ENCODE measurements at regions not wholly inside any gene's neighbourhood (a gene's known extent, or its start where the extent isn't known, plus 50 kb on each side); places are given as distances from the start of the nearest gene placed in this dataset.
"Not testable (repeated sequence)": the region's sequence is repeated elsewhere in the genome, so short reads cannot be mapped to it uniquely, and the experiment has no call there.

- Histone ChIP-seq H3K27me3 (ENCODE audit: control insufficient read depth in 1 of 2, insufficient read depth in 2 of 2, low read length in 2 of 2) (no peaks in the 10 kb centered on the region), H3K36me3 (ENCODE audit: control insufficient read depth in 2 of 2, insufficient read depth in 2 of 2, low read length in 2 of 2) (no peaks in the 10 kb centered on the region), H3K4me1 (ENCODE audit: control insufficient read depth, insufficient read depth, low read length) (peaks cover 7% of the 10 kb centered on the region), H3K9ac (ENCODE audit: low read length in 2 of 2) (no peak overlapping the region), H3K9me3 (ENCODE audit: control insufficient read depth in 2 of 2, low read length in 2 of 2) (no peaks in the 10 kb centered on the region), H3K4me3 (ENCODE audit: low read length in 2 of 2) (no peak overlapping the region), H3K27ac (ENCODE audit: low read length) (no peak overlapping the region)
Observed at GRCh38 chr2:121069434-121069969, 215.5 kb downstream of the TFCP2L1 start.

GRCh38 chr2:121070061-121070460, 214.9 kb downstream of the TFCP2L1 start:
- peaks cover 13% of the 10 kb centered on the region for H3K4me1 ChIP-seq (ENCODE audit: control insufficient read depth, insufficient read depth, low read length)
- not testable (repeated sequence) for H3K9ac ChIP-seq (ENCODE audit: low read length in 2 of 2); H3K27ac ChIP-seq (ENCODE audit: low read length); H3K9me3 ChIP-seq (ENCODE audit: control insufficient read depth in 2 of 2, low read length in 2 of 2); H3K4me3 ChIP-seq (ENCODE audit: low read length in 2 of 2); H3K36me3 ChIP-seq (ENCODE audit: control insufficient read depth in 2 of 2, insufficient read depth in 2 of 2, low read length in 2 of 2); H3K27me3 ChIP-seq (ENCODE audit: control insufficient read depth in 1 of 2, insufficient read depth in 2 of 2, low read length in 2 of 2)

GRCh38 chr2:121071034-121071504, 213.9 kb downstream of the TFCP2L1 start:
- Histone ChIP-seq H3K36me3 (ENCODE audit: control insufficient read depth in 2 of 2, insufficient read depth in 2 of 2, low read length in 2 of 2) (no peaks in the 10 kb centered on the region), H3K4me1 (ENCODE audit: control insufficient read depth, insufficient read depth, low read length) (peaks cover 22% of the 10 kb centered on the region), H3K9ac (ENCODE audit: low read length in 2 of 2) (no peak overlapping the region), H3K27me3 (ENCODE audit: control insufficient read depth in 1 of 2, insufficient read depth in 2 of 2, low read length in 2 of 2) (peaks cover 0 to 2% of the 10 kb centered on the region in 2 donors), H3K27ac (ENCODE audit: low read length) (no peak overlapping the region), H3K9me3 (ENCODE audit: control insufficient read depth in 2 of 2, low read length in 2 of 2) (no peaks in the 10 kb centered on the region), H3K4me3 (ENCODE audit: low read length in 2 of 2) (no peak overlapping the region)

- Histone ChIP-seq H3K27me3 (ENCODE audit: control insufficient read depth in 1 of 2, insufficient read depth in 2 of 2, low read length in 2 of 2) (peaks cover 0 to 2% of the 10 kb centered on the region in 2 donors), H3K27ac (ENCODE audit: low read length) (no peak overlapping the region), H3K4me1 (ENCODE audit: control insufficient read depth, insufficient read depth, low read length) (peaks cover 26% of the 10 kb centered on the region), H3K9ac (ENCODE audit: low read length in 2 of 2) (no peak overlapping the region), H3K9me3 (ENCODE audit: control insufficient read depth in 2 of 2, low read length in 2 of 2) (no peaks in the 10 kb centered on the region), H3K36me3 (ENCODE audit: control insufficient read depth in 2 of 2, insufficient read depth in 2 of 2, low read length in 2 of 2) (no peaks in the 10 kb centered on the region), H3K4me3 (ENCODE audit: low read length in 2 of 2) (no peak overlapping the region)
Observed at GRCh38 chr2:121072784-121073183, 212.2 kb downstream of the TFCP2L1 start.

- Histone ChIP-seq H3K27me3 (ENCODE audit: control insufficient read depth in 1 of 2, insufficient read depth in 2 of 2, low read length in 2 of 2) (peaks cover 0 to 2% of the 10 kb centered on the region in 2 donors), H3K9me3 (ENCODE audit: control insufficient read depth in 2 of 2, low read length in 2 of 2) (no peaks in the 10 kb centered on the region), H3K9ac (ENCODE audit: low read length in 2 of 2) (no peak overlapping the region), H3K4me1 (ENCODE audit: control insufficient read depth, insufficient read depth, low read length) (peaks cover 26% of the 10 kb centered on the region), H3K36me3 (ENCODE audit: control insufficient read depth in 2 of 2, insufficient read depth in 2 of 2, low read length in 2 of 2) (no peaks in the 10 kb centered on the region), H3K27ac (ENCODE audit: low read length) (no peak overlapping the region), H3K4me3 (ENCODE audit: low read length in 2 of 2) (no peak overlapping the region)
Observed at GRCh38 chr2:121073320-121074210, 211.4 kb downstream of the TFCP2L1 start.

- Histone ChIP-seq H3K9me3 (ENCODE audit: control insufficient read depth in 2 of 2, low read length in 2 of 2) (no peaks in the 10 kb centered on the region), H3K9ac (ENCODE audit: low read length in 2 of 2) (no peak overlapping the region), H3K36me3 (ENCODE audit: control insufficient read depth in 2 of 2, insufficient read depth in 2 of 2, low read length in 2 of 2) (no peaks in the 10 kb centered on the region), H3K27me3 (ENCODE audit: control insufficient read depth in 1 of 2, insufficient read depth in 2 of 2, low read length in 2 of 2) (peaks cover 0 to 2% of the 10 kb centered on the region in 2 donors), H3K4me1 (ENCODE audit: control insufficient read depth, insufficient read depth, low read length) (peaks cover 26% of the 10 kb centered on the region), H3K4me3 (ENCODE audit: low read length in 2 of 2) (no peak overlapping the region), H3K27ac (ENCODE audit: low read length) (no peak overlapping the region)
Observed at GRCh38 chr2:121074293-121074932, 210.6 kb downstream of the TFCP2L1 start.

- no peaks in the 10 kb centered on the region for H3K9me3 ChIP-seq (ENCODE audit: control insufficient read depth in 2 of 2, low read length in 2 of 2)
- peak overlapping the region; percentile 62 for H3K9ac ChIP-seq (ENCODE audit: low read length in 2 of 2)
- peaks cover 0 to 2% of the 10 kb centered on the region in 2 donors for H3K27me3 ChIP-seq (ENCODE audit: control insufficient read depth in 1 of 2, insufficient read depth in 2 of 2, low read length in 2 of 2)
- H3K36me3 ChIP-seq (ENCODE audit: control insufficient read depth in 2 of 2, insufficient read depth in 2 of 2, low read length in 2 of 2): no peaks in the 10 kb centered on the region
- H3K4me1 ChIP-seq (ENCODE audit: control insufficient read depth, insufficient read depth, low read length): peaks cover 26% of the 10 kb centered on the region
- H3K27ac ChIP-seq (ENCODE audit: low read length): peak overlapping the region; percentile 2
- peak overlapping the region; percentile 31 to 63 for H3K4me3 ChIP-seq (ENCODE audit: low read length in 2 of 2)
Observed at GRCh38 chr2:121075006-121075551, 209.9 kb downstream of the TFCP2L1 start.

- H3K4me3 ChIP-seq (ENCODE audit: low read length in 2 of 2): peak overlapping the region in 1 of 2 donors; percentile 63
- peaks cover 26% of the 10 kb centered on the region for H3K4me1 ChIP-seq (ENCODE audit: control insufficient read depth, insufficient read depth, low read length)
- peak overlapping the region; percentile 2 for H3K27ac ChIP-seq (ENCODE audit: low read length)
- H3K27me3 ChIP-seq (ENCODE audit: control insufficient read depth in 1 of 2, insufficient read depth in 2 of 2, low read length in 2 of 2): peaks cover 0 to 2% of the 10 kb centered on the region in 2 donors
- no peaks in the 10 kb centered on the region for H3K36me3 ChIP-seq (ENCODE audit: control insufficient read depth in 2 of 2, insufficient read depth in 2 of 2, low read length in 2 of 2)
- no peaks in the 10 kb centered on the region for H3K9me3 ChIP-seq (ENCODE audit: control insufficient read depth in 2 of 2, low read length in 2 of 2)
- peak overlapping the region in 1 of 2 donors; percentile 62 for H3K9ac ChIP-seq (ENCODE audit: low read length in 2 of 2)
Observed at GRCh38 chr2:121075641-121076497, 209.1 kb downstream of the TFCP2L1 start.

- Histone ChIP-seq H3K27me3 (ENCODE audit: control insufficient read depth in 1 of 2, insufficient read depth in 2 of 2, low read length in 2 of 2) (peaks cover 0 to 2% of the 10 kb centered on the region in 2 donors), H3K27ac (ENCODE audit: low read length) (no peak overlapping the region), H3K9ac (ENCODE audit: low read length in 2 of 2) (no peak overlapping the region), H3K4me3 (ENCODE audit: low read length in 2 of 2) (no peak overlapping the region), H3K9me3 (ENCODE audit: control insufficient read depth in 2 of 2, low read length in 2 of 2) (no peaks in the 10 kb centered on the region), H3K36me3 (ENCODE audit: control insufficient read depth in 2 of 2, insufficient read depth in 2 of 2, low read length in 2 of 2) (no peaks in the 10 kb centered on the region), H3K4me1 (ENCODE audit: control insufficient read depth, insufficient read depth, low read length) (peaks cover 22% of the 10 kb centered on the region)
Observed at GRCh38 chr2:121076498-121076820, 208.5 kb downstream of the TFCP2L1 start.
